ENCODE measurements at regions not wholly inside any gene's neighbourhood (a gene's known extent, or its start where the extent isn't known, plus 50 kb on each side); places are given as distances from the start of the nearest gene placed in this dataset.

- 29 to 35% methylated on average over 3 of the region's 3 CpGs for WGBS, 2 donors
- no peak overlapping the region for H3K4me3 ChIP-seq
- no peak for DNase-seq (ENCODE audit: low spot score in 2 of 2)
- H3K9me3 ChIP-seq, result no peaks in the 10 kb centered on the region
- no peaks in the 10 kb centered on the region for H3K27me3 ChIP-seq
- H3K27ac ChIP-seq, result no peak overlapping the region
- H3K4me1 ChIP-seq, result no peaks in the 10 kb centered on the region
- H3K36me3 ChIP-seq, result no peaks in the 10 kb centered on the region
- TF ChIP-seq EP300 (IDR thresholded peaks at IDR 0.05), result no peak
- TF ChIP-seq POLR2A (IDR thresholded peaks at IDR 0.05), result no peak
- TF ChIP-seq CTCF (IDR thresholded peaks at IDR 0.05), result no peak
Observed at GRCh38 chr2:176613323-176613987, 344.2 kb downstream of the MTX2 start.

GRCh38 chr2:176614049-176614448 is 344.8 kb downstream of the MTX2 start:
- H3K27ac ChIP-seq, result no peak overlapping the region
- H3K9me3 ChIP-seq, result no peaks in the 10 kb centered on the region
- H3K36me3 ChIP-seq, result no peaks in the 10 kb centered on the region
- 52 to 82% methylated on average over 2 of the region's 2 CpGs for WGBS, 2 donors
- DNase-seq (ENCODE audit: low spot score in 2 of 2), result no peak
- no peak for TF ChIP-seq CTCF (IDR thresholded peaks at IDR 0.05)
- no peak for TF ChIP-seq POLR2A (IDR thresholded peaks at IDR 0.05)
- no peak for TF ChIP-seq EP300 (IDR thresholded peaks at IDR 0.05)
- H3K27me3 ChIP-seq, result no peaks in the 10 kb centered on the region
- H3K4me3 ChIP-seq, result no peak overlapping the region
- no peaks in the 10 kb centered on the region for H3K4me1 ChIP-seq

- H3K36me3 ChIP-seq, result no peaks in the 10 kb centered on the region
- H3K27ac ChIP-seq, result no peak overlapping the region
- DNase-seq (ENCODE audit: low spot score in 2 of 2), result no peak
- WGBS, 2 donors, result 48 to 63% methylated on average over 2 of the region's 2 CpGs
- H3K4me1 ChIP-seq, result no peaks in the 10 kb centered on the region
- H3K4me3 ChIP-seq, result no peak overlapping the region
- no peaks in the 10 kb centered on the region for H3K27me3 ChIP-seq
- TF ChIP-seq EP300 (IDR thresholded peaks at IDR 0.05) (no peak), CTCF (IDR thresholded peaks at IDR 0.05) (no peak), POLR2A (IDR thresholded peaks at IDR 0.05) (no peak)
- H3K9me3 ChIP-seq, result no peaks in the 10 kb centered on the region
Observed at GRCh38 chr2:176614930-176615329, 345.7 kb downstream of the MTX2 start.

- Histone ChIP-seq H3K36me3 (no peaks in the 10 kb centered on the region), H3K4me1 (no peaks in the 10 kb centered on the region), H3K4me3 (no peak overlapping the region), H3K27ac (no peak overlapping the region), H3K9me3 (no peaks in the 10 kb centered on the region), H3K27me3 (no peaks in the 10 kb centered on the region)
- TF ChIP-seq POLR2A (IDR thresholded peaks at IDR 0.05) (no peak), EP300 (IDR thresholded peaks at IDR 0.05) (no peak), CTCF (IDR thresholded peaks at IDR 0.05) (no peak)
- no peak for DNase-seq (ENCODE audit: low spot score in 2 of 2)
- WGBS, 2 donors, result 92 to 93% methylated on average over 6 of the region's 6 CpGs
Observed at GRCh38 chr2:176619504-176619903, 350.3 kb downstream of the MTX2 start.

GRCh38 chr2:176621350-176621749 is 352.1 kb downstream of the MTX2 start:
- no peaks in the 10 kb centered on the region for H3K36me3 ChIP-seq
- H3K27ac ChIP-seq, result no peak overlapping the region
- no peaks in the 10 kb centered on the region for H3K9me3 ChIP-seq
- H3K4me3 ChIP-seq, result no peak overlapping the region
- no peak for DNase-seq (ENCODE audit: low spot score in 2 of 2)
- peaks cover 0 to 3% of the 10 kb centered on the region in 2 donors for H3K27me3 ChIP-seq
- WGBS, 2 donors, result 81 to 91% methylated on average over 7 of the region's 7 CpGs
- no peak for TF ChIP-seq EP300 (IDR thresholded peaks at IDR 0.05)
- H3K4me1 ChIP-seq, result no peaks in the 10 kb centered on the region

- DNase-seq (ENCODE audit: low spot score in 2 of 2), result no peak
- H3K27me3 ChIP-seq, result peaks cover 0 to 3% of the 10 kb centered on the region in 2 donors
- no peak for TF ChIP-seq EP300 (IDR thresholded peaks at IDR 0.05)
- TF ChIP-seq CTCF (IDR thresholded peaks at IDR 0.05), result no peak
- TF ChIP-seq POLR2A (IDR thresholded peaks at IDR 0.05), result no peak
- 94 to 96% methylated on average over 4 of the region's 4 CpGs for WGBS, 2 donors
- H3K4me3 ChIP-seq, result no peak overlapping the region
- H3K9me3 ChIP-seq, result no peaks in the 10 kb centered on the region
- no peaks in the 10 kb centered on the region for H3K36me3 ChIP-seq
- H3K27ac ChIP-seq, result no peak overlapping the region
- no peaks in the 10 kb centered on the region for H3K4me1 ChIP-seq
Observed at GRCh38 chr2:176622792-176623191, 353.6 kb downstream of the MTX2 start.
